ENCODE measurements at regions not wholly inside any gene's neighbourhood (a gene's known extent, or its start where the extent isn't known, plus 50 kb on each side); places are given as distances from the start of the nearest gene placed in this dataset.

DNA sequence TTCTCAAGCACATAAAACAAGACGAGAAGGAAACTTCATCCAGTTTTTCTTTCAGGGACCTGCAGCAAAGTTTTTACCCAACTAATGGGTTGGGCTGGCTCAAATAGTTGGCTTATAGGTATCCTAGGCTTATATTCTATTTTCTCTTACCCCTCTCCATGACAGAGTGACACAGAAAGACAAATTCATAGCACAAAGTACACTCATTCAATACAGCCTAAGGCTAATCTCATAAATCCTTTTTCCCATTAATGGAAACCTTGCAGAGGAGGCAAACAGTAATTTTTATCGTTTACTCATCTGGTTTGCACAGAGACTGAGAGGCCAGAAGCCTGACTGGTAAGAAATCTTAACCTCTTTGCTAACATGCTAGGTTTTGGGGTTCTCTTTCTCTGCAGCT, 1589.9 kb downstream of the SLITRK1 start:
- H3K9me3 ChIP-seq (ENCODE audit: control insufficient read depth, insufficient read depth, low read length), result peaks cover 3% of the 10 kb centered on the region
- H3K18ac ChIP-seq (ENCODE audit: low read depth, low read length), result no peak overlapping the region
- H4K8ac ChIP-seq (ENCODE audit: low read depth in 2 of 2, low read length in 2 of 2), result no peak overlapping the region
- H3K27me3 ChIP-seq (ENCODE audit: control insufficient read depth, insufficient read depth, low read length), result no peaks in the 10 kb centered on the region
- H3K79me1 ChIP-seq (ENCODE audit: low read depth in 1 of 2, low read length in 2 of 2), result no peaks in the 10 kb centered on the region
- H3K14ac ChIP-seq (replicated peaks; ENCODE audit: low read depth, low read length), result no peak overlapping the region
- DNase-seq, result no peak
- no peak overlapping the region for H3K56ac ChIP-seq (ENCODE audit: extremely low read depth, insufficient read depth, low read length)
- no peak overlapping the region for H4K5ac ChIP-seq (ENCODE audit: low read depth, low read length)
- no peak overlapping the region for H3K4ac ChIP-seq (ENCODE audit: low read depth, low read length)
- POLR2A ChIA-PET (ENCODE audit: unreplicated experiment), result no interaction called here
- no peak overlapping the region for H2BK20ac ChIP-seq (ENCODE audit: low read depth, low read length)
- H3K36me3 ChIP-seq (ENCODE audit: control insufficient read depth, insufficient read depth, low read length), result no peaks in the 10 kb centered on the region
- H3K27ac ChIP-seq (ENCODE audit: insufficient read depth, low read length), result no peak overlapping the region
- intact Hi-C loops (cut with micrococcal nuclease) (no loop called here), dilution Hi-C loops (cut with HindIII; ENCODE audit: low sequenced_read_pairs, unreplicated experiment) (no loop called here), in situ Hi-C loops (cut with MboI; ENCODE audit: low sequenced_read_pairs) (no loop called here)
- H3K23ac ChIP-seq (ENCODE audit: low read depth, low read length), result no peak overlapping the region
- no peak overlapping the region for H3K4me3 ChIP-seq (ENCODE audit: insufficient read depth, low read depth, low read length)
- ATAC-seq (ENCODE audit: low read depth), result no peak
- H4K91ac ChIP-seq (ENCODE audit: insufficient read depth, low read depth, low read length), result no peak overlapping the region
- H3K9ac ChIP-seq (ENCODE audit: low read depth, low read length), result no peak overlapping the region
- no peaks in the 10 kb centered on the region for H4K20me1 ChIP-seq (ENCODE audit: insufficient read depth, low read length)
- H2AFZ ChIP-seq (replicated peaks; ENCODE audit: low read length, poor library complexity), result no peak overlapping the region
- WGBS, 2 experiments (ENCODE audit: extremely low coverage in 2 of 2, insufficient read length in 1 of 2), result no CpG with 5 or more reads among the region's 2 CpGs
- no peak overlapping the region for H2AK5ac ChIP-seq (ENCODE audit: low read depth, low read length)
- H3K4me1 ChIP-seq (ENCODE audit: control insufficient read depth, insufficient read depth, low read length), result no peaks in the 10 kb centered on the region
- H3K9me1 ChIP-seq (ENCODE audit: insufficient read depth, low read length), result no peaks in the 10 kb centered on the region
- CTCF ChIA-PET, result no interaction called here
- TF ChIP-seq POLR2A (IDR thresholded peaks at IDR 0.05; ENCODE audit: low read depth, low read length) (no peak), CEBPB (IDR thresholded peaks at IDR 0.05; ENCODE audit: low read depth, low read length) (no peak), RCOR1 (IDR thresholded peaks at IDR 0.05; ENCODE audit: insufficient replicate concordance, low read length) (no peak), RFX5 (IDR thresholded peaks at IDR 0.05; ENCODE audit: low read depth, low read length) (no peak), FOS (IDR thresholded peaks at IDR 0.05; ENCODE audit: low read depth, low read length) (no peak), MXI1 (IDR thresholded peaks at IDR 0.05; ENCODE audit: borderline replicate concordance, low read depth, low read length) (no peak), SMC3 (IDR thresholded peaks at IDR 0.05; ENCODE audit: low read depth, low read length) (no peak), CHD1 (IDR thresholded peaks at IDR 0.05; ENCODE audit: low read depth, low read length) (no peak)
- TF ChIP-seq, protein P1, sequence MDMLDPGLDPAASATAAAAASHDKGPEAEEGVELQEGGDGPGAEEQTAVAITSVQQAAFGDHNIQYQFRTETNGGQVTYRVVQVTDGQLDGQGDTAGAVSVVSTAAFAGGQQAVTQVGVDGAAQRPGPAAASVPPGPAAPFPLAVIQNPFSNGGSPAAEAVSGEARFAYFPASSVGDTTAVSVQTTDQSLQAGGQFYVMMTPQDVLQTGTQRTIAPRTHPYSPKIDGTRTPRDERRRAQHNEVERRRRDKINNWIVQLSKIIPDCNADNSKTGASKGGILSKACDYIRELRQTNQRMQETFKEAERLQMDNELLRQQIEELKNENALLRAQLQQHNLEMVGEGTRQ (IDR thresholded peaks at IDR 0.05; ENCODE audit: low read depth, low read length), result no peak
- TF ChIP-seq, protein P2, sequence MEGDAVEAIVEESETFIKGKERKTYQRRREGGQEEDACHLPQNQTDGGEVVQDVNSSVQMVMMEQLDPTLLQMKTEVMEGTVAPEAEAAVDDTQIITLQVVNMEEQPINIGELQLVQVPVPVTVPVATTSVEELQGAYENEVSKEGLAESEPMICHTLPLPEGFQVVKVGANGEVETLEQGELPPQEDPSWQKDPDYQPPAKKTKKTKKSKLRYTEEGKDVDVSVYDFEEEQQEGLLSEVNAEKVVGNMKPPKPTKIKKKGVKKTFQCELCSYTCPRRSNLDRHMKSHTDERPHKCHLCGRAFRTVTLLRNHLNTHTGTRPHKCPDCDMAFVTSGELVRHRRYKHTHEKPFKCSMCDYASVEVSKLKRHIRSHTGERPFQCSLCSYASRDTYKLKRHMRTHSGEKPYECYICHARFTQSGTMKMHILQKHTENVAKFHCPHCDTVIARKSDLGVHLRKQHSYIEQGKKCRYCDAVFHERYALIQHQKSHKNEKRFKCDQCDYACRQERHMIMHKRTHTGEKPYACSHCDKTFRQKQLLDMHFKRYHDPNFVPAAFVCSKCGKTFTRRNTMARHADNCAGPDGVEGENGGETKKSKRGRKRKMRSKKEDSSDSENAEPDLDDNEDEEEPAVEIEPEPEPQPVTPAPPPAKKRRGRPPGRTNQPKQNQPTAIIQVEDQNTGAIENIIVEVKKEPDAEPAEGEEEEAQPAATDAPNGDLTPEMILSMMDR (conservative IDR thresholded peaks at IDR 0.05; ENCODE audit: low read depth, low read length), result no peak
- H2BK15ac ChIP-seq (ENCODE audit: low read depth, low read length), result no peak overlapping the region
- no TSS peak for BruUV-seq (replicated peaks)
- H2AK9ac ChIP-seq (replicated peaks; ENCODE audit: low read depth, low read length, poor library complexity), result no peak overlapping the region
- no peak overlapping the region for H2BK5ac ChIP-seq (ENCODE audit: low read depth, low read length, poor library complexity, severe bottlenecking)
- H2BK120ac ChIP-seq (ENCODE audit: low read depth, low read length), result no peak overlapping the region
- H3K4me2 ChIP-seq (ENCODE audit: low read depth, low read length), result no peak overlapping the region

Measured in IMR-90 (cell line).